Stomach (tissue), 4 donors: ENCODE measurements at regions not wholly inside any gene's neighbourhood (a gene's known extent, or its start where the extent isn't known, plus 50 kb on each side); places are given as distances from the start of the nearest gene placed in this dataset.
"Not testable (repeated sequence)": the region's sequence is repeated elsewhere in the genome, so short reads cannot be mapped to it uniquely, and the experiment has no call there.

Experiments
- EP300 ChIP-seq: sonication (generic); formaldehyde crosslinking; IDR thresholded peaks from one replicate; pipeline ENCODE4 v1.6.1; 2017; ENCODE audit warnings: antibody characterized with exemption
- POLR2A ChIP-seq, 4 donors: fragments of 450-650 bp; IDR thresholded peaks; one replicate each; pipeline ENCODE4 v1.6.1; 2016; ENCODE audit warnings: antibody characterized with exemption in 4 of 4, control low read depth in 2 of 4, mild to moderate bottlenecking in 1 of 4, moderate library complexity in 1 of 4
- POLR2AphosphoS5 ChIP-seq, 3 donors: sonication (generic); formaldehyde crosslinking; IDR thresholded peaks; one replicate each; pipeline ENCODE4 v1.6.1; 2016; ENCODE audit warnings: antibody characterized with exemption in 3 of 3
- TF ChIP-seq, protein P1 (sequence below), 7 experiments: fragments of 450-650 bp in 4 of 7; fragments of 200-600 bp in 3 of 7; sonication (generic) in 3 of 7; IDR thresholded peaks; one replicate each; pipeline ENCODE4 v1.5.1; 2016 to 2019; ENCODE audit warnings: antibody characterized with exemption in 7 of 7, control low read depth in 2 of 7, mild to moderate bottlenecking in 1 of 7

DNA sequence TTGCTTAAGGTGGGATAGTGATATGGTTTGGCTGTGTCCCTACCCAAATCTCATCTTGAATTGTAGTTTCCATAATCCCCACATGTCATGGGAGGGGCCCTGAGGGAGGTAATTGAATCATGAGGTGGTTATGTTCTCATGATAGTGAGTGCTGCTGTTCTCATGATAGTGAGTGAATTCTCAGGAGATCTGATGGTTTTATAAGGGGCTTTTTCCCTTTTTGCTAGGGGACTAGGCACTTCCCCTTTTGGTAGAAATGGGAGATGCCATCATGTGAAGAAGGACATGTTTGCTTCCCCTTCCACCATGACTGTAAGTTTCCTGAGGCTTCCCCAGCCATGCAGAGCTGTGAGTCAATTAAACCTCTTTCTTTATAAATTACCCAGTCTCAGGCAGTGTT lies 137.5 kb downstream of the DUSP10 start:
- not testable (repeated sequence) for TF ChIP-seq POLR2AphosphoS5 (IDR thresholded peaks at IDR 0.05); EP300; POLR2A (IDR thresholded peaks at IDR 0.05)
- TF ChIP-seq, protein P1, sequence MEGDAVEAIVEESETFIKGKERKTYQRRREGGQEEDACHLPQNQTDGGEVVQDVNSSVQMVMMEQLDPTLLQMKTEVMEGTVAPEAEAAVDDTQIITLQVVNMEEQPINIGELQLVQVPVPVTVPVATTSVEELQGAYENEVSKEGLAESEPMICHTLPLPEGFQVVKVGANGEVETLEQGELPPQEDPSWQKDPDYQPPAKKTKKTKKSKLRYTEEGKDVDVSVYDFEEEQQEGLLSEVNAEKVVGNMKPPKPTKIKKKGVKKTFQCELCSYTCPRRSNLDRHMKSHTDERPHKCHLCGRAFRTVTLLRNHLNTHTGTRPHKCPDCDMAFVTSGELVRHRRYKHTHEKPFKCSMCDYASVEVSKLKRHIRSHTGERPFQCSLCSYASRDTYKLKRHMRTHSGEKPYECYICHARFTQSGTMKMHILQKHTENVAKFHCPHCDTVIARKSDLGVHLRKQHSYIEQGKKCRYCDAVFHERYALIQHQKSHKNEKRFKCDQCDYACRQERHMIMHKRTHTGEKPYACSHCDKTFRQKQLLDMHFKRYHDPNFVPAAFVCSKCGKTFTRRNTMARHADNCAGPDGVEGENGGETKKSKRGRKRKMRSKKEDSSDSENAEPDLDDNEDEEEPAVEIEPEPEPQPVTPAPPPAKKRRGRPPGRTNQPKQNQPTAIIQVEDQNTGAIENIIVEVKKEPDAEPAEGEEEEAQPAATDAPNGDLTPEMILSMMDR (IDR thresholded peaks at IDR 0.05), result not testable (repeated sequence)
